ENCODE measurements at regions not wholly inside any gene's neighbourhood (a gene's known extent, or its start where the extent isn't known, plus 50 kb on each side); places are given as distances from the start of the nearest gene placed in this dataset.

GRCh38 chr2:12819721-12820120, 103.0 kb downstream of the TRIB2 start:
- H3K27me3 ChIP-seq, result no peaks in the 10 kb centered on the region
- no peak for TF ChIP-seq CTCF (IDR thresholded peaks at IDR 0.05)
- no peaks in the 10 kb centered on the region for H3K9me3 ChIP-seq
- H3K4me1 ChIP-seq, result peaks cover 0 to 38% (median 17%) of the 10 kb centered on the region in 4 donors
- H3K36me3 ChIP-seq, result no peaks in the 10 kb centered on the region
- DNase-seq, result no peak
- intact Hi-C loops (cut with DNase I; ENCODE audit: low total_unique reads), result no loop called here
- peak overlapping the region; percentile 58 to 61 for H3K27ac ChIP-seq
- H3K4me3 ChIP-seq, result no peak overlapping the region

- no peak for TF ChIP-seq CTCF (IDR thresholded peaks at IDR 0.05)
- H3K4me3 ChIP-seq, result no peak overlapping the region
- intact Hi-C loops (cut with DNase I; ENCODE audit: low total_unique reads), result no loop called here
These were observed 104.9 kb downstream of the TRIB2 start for GRCh38 chr2:12821656-12822055.

GRCh38 chr2:12824351-12824777, 107.6 kb downstream of the TRIB2 start:
- DNase-seq, result no peak
- H3K9me3 ChIP-seq, result no peaks in the 10 kb centered on the region
- no peaks in the 10 kb centered on the region for H3K27me3 ChIP-seq
- TF ChIP-seq CTCF (IDR thresholded peaks at IDR 0.05), result no peak
- peak overlapping the region; percentile 43 to 61 for H3K27ac ChIP-seq
- intact Hi-C loops (cut with DNase I; ENCODE audit: low total_unique reads), result no loop called here
- H3K4me3 ChIP-seq, result no peak overlapping the region
- H3K4me1 ChIP-seq, result peaks cover 0 to 32% (median 13%) of the 10 kb centered on the region in 4 donors
- no peaks in the 10 kb centered on the region for H3K36me3 ChIP-seq

More at GRCh38 chr2:12821656-12822055, 104.9 kb downstream of the TRIB2 start:
- Histone ChIP-seq H3K27me3 (no peaks in the 10 kb centered on the region), H3K27ac (no peak overlapping the region), H3K9me3 (no peaks in the 10 kb centered on the region), H3K4me1 (peaks cover 0 to 45% (median 18%) of the 10 kb centered on the region in 4 donors), H3K36me3 (no peaks in the 10 kb centered on the region)
- DNase-seq, result no peak

GRCh38 chr2:12824778-12825379, 108.1 kb downstream of the TRIB2 start:
- peak; percentile 80 to 86 for DNase-seq
- H3K4me3 ChIP-seq, result no peak overlapping the region
- H3K9me3 ChIP-seq, result no peaks in the 10 kb centered on the region
- H3K27me3 ChIP-seq, result no peaks in the 10 kb centered on the region
- TF ChIP-seq CTCF (IDR thresholded peaks at IDR 0.05), result no peak
- peak overlapping the region; percentile 43 to 61 for H3K27ac ChIP-seq
- H3K36me3 ChIP-seq, result no peaks in the 10 kb centered on the region
- H3K4me1 ChIP-seq, result peaks cover 0 to 27% (median 10%) of the 10 kb centered on the region in 4 donors
- intact Hi-C loops (cut with DNase I; ENCODE audit: low total_unique reads), result no loop called here

- Histone ChIP-seq H3K36me3 (no peaks in the 10 kb centered on the region), H3K27ac (no peak overlapping the region), H3K27me3 (no peaks in the 10 kb centered on the region), H3K4me1 (peaks cover 0 to 19% (median 10%) of the 10 kb centered on the region in 4 donors), H3K4me3 (no peak overlapping the region), H3K9me3 (no peaks in the 10 kb centered on the region)
- DNase-seq, result no peak
- TF ChIP-seq CTCF (IDR thresholded peaks at IDR 0.05), result no peak
- intact Hi-C loops (cut with DNase I; ENCODE audit: low total_unique reads), result no loop called here
These were observed 110.0 kb downstream of the TRIB2 start for GRCh38 chr2:12826781-12827180.

Measured in tibial artery (tissue), 4 donors.